Gastrocnemius medialis (tissue), 4 donors: ENCODE measurements at regions not wholly inside any gene's neighbourhood (a gene's known extent, or its start where the extent isn't known, plus 50 kb on each side); places are given as distances from the start of the nearest gene placed in this dataset.

Experiments
- ATAC-seq, 2 donors: fragments of 150-250 bp; one replicate each; pipeline ENCODE4 v1.9.1; 2016
- DNase-seq, 2 donors: peaks; one replicate each; pipeline ENCODE4 v3.0.0-alpha.2; 2019
- H3K27ac ChIP-seq, 4 donors: fragments of 200-600 bp; sonication (generic); 1 replicate in 1 of 4; 2 replicates in 3 of 4; pipeline ENCODE4 v1.5.1; 2016 to 2018; ENCODE audit warnings: mild to moderate bottlenecking in 2 of 4, moderate library complexity in 1 of 4
- H3K27me3 ChIP-seq, 3 donors: fragments of 200-600 bp; sonication (generic) in 2 of 3; 1 replicate in 1 of 3; 2 replicates in 2 of 3; pipeline versions ENCODE4 v1.5.1 to v1.6.0; 2016 to 2019; ENCODE audit warnings: mild to moderate bottlenecking in 1 of 3, moderate library complexity in 1 of 3
- H3K36me3 ChIP-seq, 2 donors: fragments of 200-600 bp; sonication (generic) in 1 of 2; one replicate each; pipeline ENCODE4 v1.5.1; 2017 to 2018
- H3K4me1 ChIP-seq, 2 donors: fragments of 200-600 bp; sonication (generic) in 1 of 2; one replicate each; pipeline ENCODE4 v1.5.1; 2016 to 2017; ENCODE audit warnings: mild to moderate bottlenecking in 2 of 2
- H3K4me3 ChIP-seq, 4 donors: fragments of 200-600 bp; sonication (generic) in 3 of 4; 1 replicate in 1 of 4; 2 replicates in 3 of 4; pipeline ENCODE4 v1.5.1; 2016 to 2019; ENCODE audit warnings: mild to moderate bottlenecking in 2 of 4
- H3K9me3 ChIP-seq, 3 donors: fragments of 200-600 bp; sonication (generic) in 2 of 3; 1 replicate in 1 of 3; 2 replicates in 2 of 3; pipeline ENCODE4 v1.5.1; 2016 to 2019
- POLR2A ChIP-seq, 2 donors: fragments of 450-650 bp; IDR thresholded peaks; one replicate each; pipeline ENCODE4 v1.6.1; 2017; ENCODE audit warnings: antibody characterized with exemption in 2 of 2, mild to moderate bottlenecking in 2 of 2, moderate library complexity in 2 of 2
- in situ Hi-C, 4 donors: fragments of 200-750 bp; cut with MboI; loops; one replicate each; pipeline versions ENCODE4 v1.15.0 to v1.8.0; 2017; ENCODE audit warnings: low sequenced_read_pairs in 4 of 4
- intact Hi-C: fragments of 100-400 bp; cut with DNase I; formaldehyde crosslinking; loops from one replicate; pipeline ENCODE4 v1.15.1; 2023; ENCODE audit warnings: low total_unique reads
- TF ChIP-seq, protein P1 (sequence below), 5 experiments: fragments of 450-650 bp in 3 of 5; fragments of 200-600 bp in 2 of 5; sonication (generic) in 2 of 5; IDR thresholded peaks in 4 of 5; conservative IDR thresholded peaks in 1 of 5; 1 replicate in 4 of 5; 2 replicates in 1 of 5; pipeline ENCODE4 v1.5.1; 2016 to 2019; ENCODE audit warnings: antibody characterized with exemption in 5 of 5, mild to moderate bottlenecking in 3 of 5, moderate library complexity in 3 of 5

DNA sequence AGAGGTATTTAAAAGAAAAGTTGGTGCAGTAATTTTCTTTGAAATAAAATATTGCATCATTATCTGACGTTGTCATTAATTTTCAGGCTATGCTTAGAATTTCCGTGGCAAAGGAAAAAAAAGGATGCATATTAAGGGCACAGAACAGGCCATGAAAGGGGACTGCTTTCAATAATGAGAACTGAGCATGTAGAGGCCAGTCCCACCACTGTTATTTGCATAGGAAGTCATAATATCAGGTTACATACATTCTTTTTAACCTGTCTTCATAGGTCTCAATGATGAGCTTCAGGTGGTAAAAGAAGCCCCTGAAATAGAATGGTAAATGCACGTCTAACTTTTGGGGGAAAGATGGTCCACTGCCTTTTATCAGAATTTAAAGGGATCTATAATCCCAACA lies 272.1 kb upstream of the ALCAM start:
- TF ChIP-seq, protein P1, sequence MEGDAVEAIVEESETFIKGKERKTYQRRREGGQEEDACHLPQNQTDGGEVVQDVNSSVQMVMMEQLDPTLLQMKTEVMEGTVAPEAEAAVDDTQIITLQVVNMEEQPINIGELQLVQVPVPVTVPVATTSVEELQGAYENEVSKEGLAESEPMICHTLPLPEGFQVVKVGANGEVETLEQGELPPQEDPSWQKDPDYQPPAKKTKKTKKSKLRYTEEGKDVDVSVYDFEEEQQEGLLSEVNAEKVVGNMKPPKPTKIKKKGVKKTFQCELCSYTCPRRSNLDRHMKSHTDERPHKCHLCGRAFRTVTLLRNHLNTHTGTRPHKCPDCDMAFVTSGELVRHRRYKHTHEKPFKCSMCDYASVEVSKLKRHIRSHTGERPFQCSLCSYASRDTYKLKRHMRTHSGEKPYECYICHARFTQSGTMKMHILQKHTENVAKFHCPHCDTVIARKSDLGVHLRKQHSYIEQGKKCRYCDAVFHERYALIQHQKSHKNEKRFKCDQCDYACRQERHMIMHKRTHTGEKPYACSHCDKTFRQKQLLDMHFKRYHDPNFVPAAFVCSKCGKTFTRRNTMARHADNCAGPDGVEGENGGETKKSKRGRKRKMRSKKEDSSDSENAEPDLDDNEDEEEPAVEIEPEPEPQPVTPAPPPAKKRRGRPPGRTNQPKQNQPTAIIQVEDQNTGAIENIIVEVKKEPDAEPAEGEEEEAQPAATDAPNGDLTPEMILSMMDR (IDR thresholded peaks at IDR 0.05 in 4 of 5, conservative IDR thresholded peaks at IDR 0.05 in 1 of 5), result no peak
- TF ChIP-seq POLR2A (IDR thresholded peaks at IDR 0.05), result no peak
- H3K9me3 ChIP-seq, result no peaks in the 10 kb centered on the region
- DNase-seq (no peak), ATAC-seq (no peak)
- H3K36me3 ChIP-seq, result no peaks in the 10 kb centered on the region
- no peaks in the 10 kb centered on the region for H3K4me1 ChIP-seq
- no peaks in the 10 kb centered on the region for H3K27me3 ChIP-seq
- in situ Hi-C loops, result no loop called here
- no peak overlapping the region for H3K27ac ChIP-seq
- H3K4me3 ChIP-seq, result no peak overlapping the region
- intact Hi-C loops, result no loop called here

- ATAC-seq, result no peak
- Histone ChIP-seq H3K27ac (no peak overlapping the region), H3K9me3 (no peaks in the 10 kb centered on the region), H3K4me3 (no peak overlapping the region), H3K27me3 (no peaks in the 10 kb centered on the region), H3K36me3 (no peaks in the 10 kb centered on the region), H3K4me1 (no peaks in the 10 kb centered on the region)
- intact Hi-C loops, result no loop called here
- no peak for TF ChIP-seq POLR2A (IDR thresholded peaks at IDR 0.05)
- TF ChIP-seq, protein P1 (IDR thresholded peaks at IDR 0.05 in 4 of 5, conservative IDR thresholded peaks at IDR 0.05 in 1 of 5), result no peak
- in situ Hi-C loops, result no loop called here
- DNase-seq, result no peak
Measured at GRCh38 chr3:105096071-105096470, 270.6 kb upstream of the ALCAM start.

GRCh38 chr3:105101603-105102002 lies 265.1 kb upstream of the ALCAM start:
- DNase-seq, result no peak
- no peak for TF ChIP-seq POLR2A (IDR thresholded peaks at IDR 0.05)
- TF ChIP-seq, protein P1 (IDR thresholded peaks at IDR 0.05 in 4 of 5, conservative IDR thresholded peaks at IDR 0.05 in 1 of 5), result no peak
- Histone ChIP-seq H3K27me3 (no peaks in the 10 kb centered on the region), H3K9me3 (no peaks in the 10 kb centered on the region), H3K4me3 (no peak overlapping the region), H3K27ac (no peak overlapping the region), H3K36me3 (no peaks in the 10 kb centered on the region), H3K4me1 (no peaks in the 10 kb centered on the region)
- in situ Hi-C loops (no loop called here), intact Hi-C loops (no loop called here)
- no peak for ATAC-seq

GRCh38 chr3:105103139-105103538 lies 263.6 kb upstream of the ALCAM start:
- Histone ChIP-seq H3K4me3 (no peak overlapping the region), H3K4me1 (no peaks in the 10 kb centered on the region), H3K27ac (no peak overlapping the region), H3K9me3 (no peaks in the 10 kb centered on the region), H3K27me3 (no peaks in the 10 kb centered on the region), H3K36me3 (no peaks in the 10 kb centered on the region)
- intact Hi-C loops (no loop called here), in situ Hi-C loops (no loop called here)
- ATAC-seq, result no peak
- no peak for DNase-seq
- TF ChIP-seq, protein P1 (IDR thresholded peaks at IDR 0.05 in 4 of 5, conservative IDR thresholded peaks at IDR 0.05 in 1 of 5), result no peak
- no peak for TF ChIP-seq POLR2A (IDR thresholded peaks at IDR 0.05)

DNA sequence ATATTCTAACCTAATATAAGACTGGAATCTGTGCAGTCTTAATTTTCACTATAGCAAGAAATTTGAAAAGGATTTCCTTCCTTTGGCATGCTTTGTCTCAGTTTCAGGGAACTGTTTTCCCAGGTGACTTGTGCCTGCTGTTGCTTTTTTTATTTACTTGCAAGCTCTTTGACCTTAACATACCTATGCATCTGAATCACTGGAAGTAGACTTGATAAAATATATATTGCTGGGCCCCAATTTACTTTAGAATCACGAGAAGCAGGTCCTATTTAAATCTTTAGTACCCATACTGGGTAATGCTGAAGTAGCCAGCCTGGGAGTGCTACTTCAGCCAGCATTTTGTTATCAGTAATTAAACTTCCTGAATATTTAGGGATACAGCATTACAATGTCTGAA lies 257.9 kb upstream of the ALCAM start:
- no peaks in the 10 kb centered on the region for H3K27me3 ChIP-seq
- H3K9me3 ChIP-seq, result no peaks in the 10 kb centered on the region
- no peak overlapping the region for H3K4me3 ChIP-seq
- TF ChIP-seq, protein P1 (IDR thresholded peaks at IDR 0.05 in 4 of 5, conservative IDR thresholded peaks at IDR 0.05 in 1 of 5), result no peak
- no peak for TF ChIP-seq POLR2A (IDR thresholded peaks at IDR 0.05)
- in situ Hi-C loops (no loop called here), intact Hi-C loops (no loop called here)
- no peaks in the 10 kb centered on the region for H3K36me3 ChIP-seq
- DNase-seq (no peak), ATAC-seq (no peak)
- no peaks in the 10 kb centered on the region for H3K4me1 ChIP-seq
- H3K27ac ChIP-seq, result no peak overlapping the region
